DOHH2 (cell line): ENCODE measurements at regions not wholly inside any gene's neighbourhood (a gene's known extent, or its start where the extent isn't known, plus 50 kb on each side); places are given as distances from the start of the nearest gene placed in this dataset.

Source experiments
- CTCF ChIP-seq: fragments of 200-600 bp; sonication (generic); IDR thresholded peaks from one replicate; pipeline ENCODE4 v1.5.1; 2014; ENCODE audit warnings: antibody characterized with exemption, mild to moderate bottlenecking, low read depth, low read length; ENCODE audit not compliant: poor library complexity, severe bottlenecking
- EZH2phosphoT487 ChIP-seq: fragments of 200-600 bp; sonication (generic); IDR thresholded peaks from 2 replicates; pipeline ENCODE4 v1.6.1; 2017; ENCODE audit warnings: borderline replicate concordance, mild to moderate bottlenecking, antibody characterized with exemption, low read length, moderate library complexity, mixed read lengths

GRCh38 chr12:115802767-115803166 lies 474.7 kb downstream of the MED13L start:
- TF ChIP-seq CTCF (no peak), EZH2phosphoT487 (no peak)
